CD14-positive monocyte (primary cell): ENCODE measurements at regions not wholly inside any gene's neighbourhood (a gene's known extent, or its start where the extent isn't known, plus 50 kb on each side); places are given as distances from the start of the nearest gene placed in this dataset.

ENCODE experiments used
- DNase-seq, 3 donors: peaks; one replicate each; pipeline ENCODE4 v3.0.0-alpha.2; 2011 to 2022
- H2AFZ ChIP-seq: 2 replicates; pipeline ENCODE4 v1.6.0; 2012; ENCODE audit warnings: mild to moderate bottlenecking, low read depth, low read length, inconsistent platforms; ENCODE audit not compliant: insufficient read depth, poor library complexity, severe bottlenecking
- H3K27ac ChIP-seq, 2 donors: 1 replicate in 1 of 2; 2 replicates in 1 of 2; pipeline ENCODE4 v1.5.1; 2012 to 2013; ENCODE audit warnings: low read length in 2 of 2, control low read depth in 1 of 2, inconsistent platforms in 1 of 2, low read depth in 1 of 2, mild to moderate bottlenecking in 1 of 2
- H3K27me3 ChIP-seq, 2 donors: one replicate each; pipeline versions ENCODE4 v1.6.0 to v1.6.1; 2011 to 2013; ENCODE audit warnings: low read length in 2 of 2; ENCODE audit not compliant: control insufficient read depth in 2 of 2, insufficient read depth in 2 of 2
- H3K36me3 ChIP-seq, 2 donors: replicated peaks in 1 of 2; 1 replicate in 1 of 2; 2 replicates in 1 of 2; pipeline versions ENCODE4 v1.5.1 to v1.6.1; 2012 to 2013; ENCODE audit warnings: low read length in 2 of 2, control low read depth in 1 of 2, inconsistent platforms in 1 of 2, mild to moderate bottlenecking in 1 of 2; ENCODE audit not compliant: insufficient read depth in 2 of 2, control insufficient read depth in 1 of 2
- H3K4me1 ChIP-seq, 2 donors: 1 replicate in 1 of 2; 2 replicates in 1 of 2; pipeline versions ENCODE4 v1.5.1 to v1.6.1; 2012 to 2013; ENCODE audit warnings: low read length in 2 of 2, control low read depth in 1 of 2, inconsistent platforms in 1 of 2, mild to moderate bottlenecking in 1 of 2, moderate library complexity in 1 of 2; ENCODE audit not compliant: insufficient read depth in 2 of 2, control insufficient read depth in 1 of 2
- H3K4me2 ChIP-seq: replicated peaks from 2 replicates; pipeline ENCODE3; 2012; ENCODE audit warnings: low read length, moderate library complexity, mild to moderate bottlenecking; ENCODE audit not compliant: poor library complexity, severe bottlenecking; ENCODE audit errors: extremely low read depth
- H3K4me3 ChIP-seq, 3 experiments: fragments of 200-600 bp in 1 of 3; sonication (generic) in 1 of 3; replicated peaks in 1 of 3; 1 replicate in 2 of 3; 2 replicates in 1 of 3; pipeline ENCODE4 v1.5.1; 2011 to 2013; ENCODE audit warnings: low read length in 3 of 3, mild to moderate bottlenecking in 3 of 3, control low read depth in 2 of 3, low read depth in 2 of 3, inconsistent platforms in 1 of 3, moderate library complexity in 1 of 3
- H3K79me2 ChIP-seq: 2 replicates; pipeline ENCODE4 v1.6.0; 2012; ENCODE audit warnings: mild to moderate bottlenecking, control low read depth, inconsistent platforms, low read length, moderate library complexity; ENCODE audit not compliant: insufficient read depth
- H3K9ac ChIP-seq: 2 replicates; pipeline ENCODE4 v1.6.0; 2017; ENCODE audit warnings: low read length, mild to moderate bottlenecking; ENCODE audit not compliant: insufficient read depth, poor library complexity, severe bottlenecking
- H3K9me3 ChIP-seq, 2 donors: replicated peaks in 1 of 2; 1 replicate in 1 of 2; 2 replicates in 1 of 2; pipeline versions ENCODE4 v1.5.1 to v1.6.1; 2012 to 2013; ENCODE audit warnings: low read length in 2 of 2, control low read depth in 1 of 2; ENCODE audit not compliant: control insufficient read depth in 1 of 2, insufficient read depth in 1 of 2
- H4K20me1 ChIP-seq: 2 replicates; pipeline ENCODE4 v1.6.0; 2012; ENCODE audit warnings: mild to moderate bottlenecking, low read length, control low read depth, moderate library complexity; ENCODE audit not compliant: insufficient read depth
- H3K27ac Mint-ChIP-seq, 7 donors: one replicate each; pipeline ENCODE4 v1.8.0; 2020; ENCODE audit warnings: mild to moderate bottlenecking in 7 of 7, mixed read lengths in 7 of 7, moderate library complexity in 6 of 7, inconsistent platforms in 2 of 7
- H3K27me3 Mint-ChIP-seq, 3 donors: one replicate each; pipeline ENCODE4 v1.8.0; 2021 to 2022; ENCODE audit warnings: low read depth in 3 of 3, mild to moderate bottlenecking in 3 of 3, mixed read lengths in 3 of 3, moderate library complexity in 3 of 3, inconsistent platforms in 1 of 3
- H3K36me3 Mint-ChIP-seq, 2 donors: one replicate each; pipeline ENCODE4 v1.8.0; 2020; ENCODE audit warnings: mixed read lengths in 2 of 2, inconsistent platforms in 1 of 2, mild to moderate bottlenecking in 1 of 2
- H3K4me1 Mint-ChIP-seq: one replicate; pipeline ENCODE4 v1.8.0; 2020; ENCODE audit warnings: mild to moderate bottlenecking, mixed read lengths
- H3K4me3 Mint-ChIP-seq, 2 donors: one replicate each; pipeline ENCODE4 v1.8.0; 2020; ENCODE audit warnings: mild to moderate bottlenecking in 2 of 2, mixed read lengths in 2 of 2, moderate library complexity in 1 of 2
- H3K9me3 Mint-ChIP-seq, 7 donors: one replicate each; pipeline ENCODE4 v1.8.0; 2020 to 2022; ENCODE audit warnings: mixed read lengths in 7 of 7, mild to moderate bottlenecking in 6 of 7, moderate library complexity in 6 of 7, inconsistent platforms in 2 of 7
- WGBS: methylation state at CpG from one replicate; pipeline ENCODE4 v1.1.5; 2013; ENCODE audit warnings: missing lambda C conversion rate; ENCODE audit not compliant: insufficient coverage; 5-methylcytosine and 5-hydroxymethylcytosine counted together
- intact Hi-C, 2 donors: fragments of 100-400 bp; cut with micrococcal nuclease; formaldehyde crosslinking; loops; one replicate each; pipeline versions ENCODE4 v1.15.0 to v1.15.1; 2023
- TF ChIP-seq, protein P1 (sequence below): fragments of 200-600 bp; IDR thresholded peaks from one replicate; pipeline ENCODE4 v1.8.0; 2022; ENCODE audit warnings: antibody characterized with exemption, mild to moderate bottlenecking

DNA sequence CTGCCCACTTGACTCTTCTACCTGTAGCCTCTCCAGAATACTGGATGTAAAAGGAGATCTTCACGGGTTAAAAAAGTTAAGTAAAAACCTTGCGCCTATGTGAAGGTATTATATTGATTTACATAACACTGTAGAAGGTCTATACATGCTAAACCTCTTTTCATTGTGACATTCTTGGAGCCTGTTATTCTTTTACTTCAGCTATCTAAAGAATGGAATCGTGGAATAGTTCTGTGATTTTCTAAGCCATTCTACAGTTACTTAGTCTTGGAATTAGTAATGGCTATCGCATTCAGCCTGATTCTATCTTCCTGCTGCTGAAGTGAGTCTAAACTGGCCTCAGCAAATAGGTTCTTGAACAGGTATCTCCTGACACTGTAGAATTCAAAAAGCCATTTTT, 430.0 kb upstream of the DPH6 start:
- no CpG with 5 or more reads among the region's 4 CpGs for WGBS
- Mint-ChIP-seq H3K4me1 (no peaks in the 10 kb centered on the region), H3K27me3 (no peaks in the 10 kb centered on the region), H3K4me3 (no peak overlapping the region), H3K36me3 (no peaks in the 10 kb centered on the region), H3K27ac (no peak overlapping the region), H3K9me3 (peaks cover 0 to 8% (median 7%) of the 10 kb centered on the region in 7 donors)
- no peaks in the 10 kb centered on the region for H3K4me1 ChIP-seq
- H3K4me3 ChIP-seq, result no peak overlapping the region
- intact Hi-C loops, result no loop called here
- H3K9me3 ChIP-seq, result peaks cover 5 to 22% of the 10 kb centered on the region in 2 donors
- no peak overlapping the region for H3K9ac ChIP-seq
- no peaks in the 10 kb centered on the region for H3K27me3 ChIP-seq
- TF ChIP-seq, protein P1, sequence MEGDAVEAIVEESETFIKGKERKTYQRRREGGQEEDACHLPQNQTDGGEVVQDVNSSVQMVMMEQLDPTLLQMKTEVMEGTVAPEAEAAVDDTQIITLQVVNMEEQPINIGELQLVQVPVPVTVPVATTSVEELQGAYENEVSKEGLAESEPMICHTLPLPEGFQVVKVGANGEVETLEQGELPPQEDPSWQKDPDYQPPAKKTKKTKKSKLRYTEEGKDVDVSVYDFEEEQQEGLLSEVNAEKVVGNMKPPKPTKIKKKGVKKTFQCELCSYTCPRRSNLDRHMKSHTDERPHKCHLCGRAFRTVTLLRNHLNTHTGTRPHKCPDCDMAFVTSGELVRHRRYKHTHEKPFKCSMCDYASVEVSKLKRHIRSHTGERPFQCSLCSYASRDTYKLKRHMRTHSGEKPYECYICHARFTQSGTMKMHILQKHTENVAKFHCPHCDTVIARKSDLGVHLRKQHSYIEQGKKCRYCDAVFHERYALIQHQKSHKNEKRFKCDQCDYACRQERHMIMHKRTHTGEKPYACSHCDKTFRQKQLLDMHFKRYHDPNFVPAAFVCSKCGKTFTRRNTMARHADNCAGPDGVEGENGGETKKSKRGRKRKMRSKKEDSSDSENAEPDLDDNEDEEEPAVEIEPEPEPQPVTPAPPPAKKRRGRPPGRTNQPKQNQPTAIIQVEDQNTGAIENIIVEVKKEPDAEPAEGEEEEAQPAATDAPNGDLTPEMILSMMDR, result no peak
- H4K20me1 ChIP-seq, result no peaks in the 10 kb centered on the region
- H3K36me3 ChIP-seq, result no peaks in the 10 kb centered on the region
- H3K4me2 ChIP-seq, result no peak overlapping the region
- H3K79me2 ChIP-seq, result no peaks in the 10 kb centered on the region
- no peak overlapping the region for H3K27ac ChIP-seq
- no peak overlapping the region for H2AFZ ChIP-seq
- DNase-seq, result no peak

DNA sequence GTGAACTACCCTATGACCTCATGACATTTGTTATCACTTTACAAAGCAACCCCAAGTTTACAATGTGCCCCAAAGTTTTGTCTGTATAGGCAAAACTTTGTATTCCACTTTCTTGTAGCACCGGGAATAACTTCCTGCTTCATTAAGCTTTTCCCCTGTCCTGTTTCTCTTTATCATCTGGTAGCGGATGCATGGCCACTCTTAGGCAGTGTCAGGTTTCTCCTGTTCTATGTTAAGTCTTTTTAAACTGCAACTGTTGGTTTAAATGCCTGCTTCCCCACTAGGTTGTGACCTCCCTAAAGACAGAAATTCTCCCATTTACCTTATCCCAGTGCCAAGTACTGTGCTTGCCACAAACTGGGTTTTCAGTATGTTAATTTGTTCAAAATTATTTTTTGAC, 433.6 kb upstream of the DPH6 start:
- Mint-ChIP-seq H3K4me1 (no peaks in the 10 kb centered on the region), H3K36me3 (no peaks in the 10 kb centered on the region), H3K27me3 (no peaks in the 10 kb centered on the region), H3K4me3 (no peak overlapping the region), H3K9me3 (peaks cover 0 to 7% (median 5%) of the 10 kb centered on the region in 7 donors), H3K27ac (no peak overlapping the region)
- Histone ChIP-seq H3K36me3 (no peaks in the 10 kb centered on the region), H3K4me1 (no peaks in the 10 kb centered on the region), H4K20me1 (no peaks in the 10 kb centered on the region), H3K9me3 (peaks cover 5 to 14% of the 10 kb centered on the region in 2 donors), H3K4me3 (no peak overlapping the region), H3K9ac (no peak overlapping the region), H3K27me3 (no peaks in the 10 kb centered on the region), H3K79me2 (no peaks in the 10 kb centered on the region), H3K27ac (no peak overlapping the region), H3K4me2 (no peak overlapping the region), H2AFZ (no peak overlapping the region)
- no peak for DNase-seq
- 40% methylated on average over 1 of the region's 2 CpGs for WGBS
- TF ChIP-seq, protein P1, result no peak
- intact Hi-C loops, result no loop called here
